Left ventricle myocardium inferior (tissue), 1 donor: ENCODE measurements at regions not wholly inside any gene's neighbourhood (a gene's known extent, or its start where the extent isn't known, plus 50 kb on each side); places are given as distances from the start of the nearest gene placed in this dataset.

Source experiments
- DNase-seq: peaks from one replicate; pipeline ENCODE4 v3.0.0-alpha.2; 2020
- H3K27ac ChIP-seq: fragments of 200-600 bp; replicated peaks from 2 replicates; pipeline ENCODE4 v1.8.0; 2021
- H3K27me3 ChIP-seq: fragments of 200-600 bp; 2 replicates; pipeline ENCODE4 v1.8.0; 2021; ENCODE audit warnings: low read depth
- H3K36me3 ChIP-seq: fragments of 200-600 bp; 2 replicates; pipeline ENCODE4 v1.8.0; 2021
- H3K4me1 ChIP-seq: fragments of 200-600 bp; 2 replicates; pipeline ENCODE4 v1.8.0; 2021
- H3K4me3 ChIP-seq: fragments of 200-600 bp; 2 replicates; pipeline ENCODE4 v1.8.0; 2021; ENCODE audit warnings: mild to moderate bottlenecking, moderate library complexity
- H3K9me3 ChIP-seq: fragments of 200-600 bp; replicated peaks from 2 replicates; pipeline ENCODE4 v1.8.0; 2021
- CTCF ChIP-seq: fragments of 200-600 bp; IDR thresholded peaks from 2 replicates; pipeline ENCODE4 v1.8.0; 2021; ENCODE audit warnings: antibody characterized with exemption, mild to moderate bottlenecking, borderline replicate concordance
- intact Hi-C: fragments of 100-400 bp; cut with micrococcal nuclease; formaldehyde crosslinking; loops from one replicate; pipeline ENCODE4 v1.11.0; 2022
- donor health status: DM: no; HTN: yes; CAD: no; lungs with severe emphysema.

GRCh38 chr9:82563094-82563493, 499.8 kb downstream of the RASEF start:
- Histone ChIP-seq H3K36me3 (no peaks in the 10 kb centered on the region), H3K27ac (no peak overlapping the region), H3K4me1 (peaks cover 6% of the 10 kb centered on the region), H3K9me3 (no peaks in the 10 kb centered on the region), H3K4me3 (no peak overlapping the region), H3K27me3 (no peaks in the 10 kb centered on the region)
- intact Hi-C loops, result no loop called here
- no peak for TF ChIP-seq CTCF
- no peak for DNase-seq

GRCh38 chr9:82563841-82564240, 499.1 kb downstream of the RASEF start:
- Histone ChIP-seq H3K4me3 (no peak overlapping the region), H3K9me3 (no peaks in the 10 kb centered on the region), H3K36me3 (no peaks in the 10 kb centered on the region), H3K27ac (no peak overlapping the region), H3K27me3 (no peaks in the 10 kb centered on the region), H3K4me1 (peaks cover 6% of the 10 kb centered on the region)
- intact Hi-C loops, result no loop called here
- no peak for TF ChIP-seq CTCF
- DNase-seq, result no peak

- no peak for TF ChIP-seq CTCF
- H3K36me3 ChIP-seq, result no peaks in the 10 kb centered on the region
- no peak overlapping the region for H3K27ac ChIP-seq
- peaks cover 6% of the 10 kb centered on the region for H3K4me1 ChIP-seq
- no peak for DNase-seq
- no peaks in the 10 kb centered on the region for H3K27me3 ChIP-seq
- intact Hi-C loops, result no loop called here
- H3K4me3 ChIP-seq, result no peak overlapping the region
- no peaks in the 10 kb centered on the region for H3K9me3 ChIP-seq
These were observed 497.6 kb downstream of the RASEF start for GRCh38 chr9:82565188-82565969.

GRCh38 chr9:82567953-82568352, 495.0 kb downstream of the RASEF start:
- no peaks in the 10 kb centered on the region for H3K9me3 ChIP-seq
- H3K4me1 ChIP-seq, result peaks cover 6% of the 10 kb centered on the region
- no peak for DNase-seq
- H3K36me3 ChIP-seq, result no peaks in the 10 kb centered on the region
- H3K27me3 ChIP-seq, result no peaks in the 10 kb centered on the region
- TF ChIP-seq CTCF, result no peak
- no peak overlapping the region for H3K27ac ChIP-seq
- H3K4me3 ChIP-seq, result no peak overlapping the region
- intact Hi-C loops, result no loop called here

- Histone ChIP-seq H3K4me1 (peaks cover 6% of the 10 kb centered on the region), H3K4me3 (no peak overlapping the region), H3K36me3 (no peaks in the 10 kb centered on the region), H3K9me3 (peaks cover 21% of the 10 kb centered on the region), H3K27ac (no peak overlapping the region), H3K27me3 (no peaks in the 10 kb centered on the region)
- intact Hi-C loops, result no loop called here
- TF ChIP-seq CTCF, result no peak
- DNase-seq, result no peak
These were observed 492.7 kb downstream of the RASEF start for GRCh38 chr9:82570226-82570625.
